ENCODE measurements at regions not wholly inside any gene's neighbourhood (a gene's known extent, or its start where the extent isn't known, plus 50 kb on each side); places are given as distances from the start of the nearest gene placed in this dataset.
A peak's percentile ranks its signal among the peaks of the same experiment; 100 is the strongest.

GRCh38 chrX:51798701-51799100 is 55.5 kb downstream of the GSPT2 start:
- TF ChIP-seq ZFX (IDR thresholded peaks at IDR 0.05) (no peak), CTCF (conservative IDR thresholded peaks at IDR 0.05) (no peak)

DNA sequence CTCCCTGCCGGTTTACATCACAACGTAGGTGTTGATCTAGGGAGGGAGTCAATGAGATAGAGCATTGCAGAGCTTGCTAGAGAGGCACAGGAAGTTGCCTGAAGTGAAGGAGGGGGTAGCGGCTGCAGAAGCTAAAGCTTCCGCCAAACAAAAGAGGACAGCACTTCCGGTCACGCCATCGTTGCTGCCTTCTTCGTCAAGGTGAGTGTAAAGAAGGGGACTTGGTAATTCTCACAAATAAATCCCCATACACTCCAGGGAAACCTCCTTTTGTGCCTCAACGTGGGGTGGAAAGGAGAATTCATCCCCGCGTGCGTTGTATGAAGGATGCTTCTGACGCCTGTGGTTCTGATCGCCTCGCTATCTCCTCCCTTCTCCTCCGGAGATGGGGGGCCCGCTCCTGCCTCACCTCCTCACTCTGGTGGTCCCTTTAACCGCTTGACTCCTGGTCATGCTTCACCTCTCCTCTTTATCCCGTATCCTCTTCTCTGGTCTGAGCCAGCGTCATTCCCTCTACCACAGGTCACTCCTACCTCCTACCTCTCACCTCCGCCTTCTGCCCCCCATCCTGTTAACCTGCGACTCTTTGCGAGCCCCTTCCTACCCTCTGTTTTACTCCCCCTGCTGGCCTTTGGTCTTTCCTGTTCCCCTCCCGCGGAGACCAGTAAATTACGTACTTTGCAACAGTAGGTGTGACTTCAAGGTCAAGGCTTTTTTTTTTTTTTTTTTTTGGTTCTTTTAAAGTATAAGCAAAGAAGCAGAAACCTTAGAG is 59.9 kb downstream of the GSPT2 start:
- H3K27ac ChIP-seq: peak overlapping the region; percentile 74
- TF ChIP-seq ZFX (IDR thresholded peaks at IDR 0.05) (no peak), CTCF (conservative IDR thresholded peaks at IDR 0.05) (peak; percentile 28)

More at GRCh38 chrX:51798701-51799100, 55.5 kb downstream of the GSPT2 start:
- no peak overlapping the region for H3K27ac ChIP-seq

DNA sequence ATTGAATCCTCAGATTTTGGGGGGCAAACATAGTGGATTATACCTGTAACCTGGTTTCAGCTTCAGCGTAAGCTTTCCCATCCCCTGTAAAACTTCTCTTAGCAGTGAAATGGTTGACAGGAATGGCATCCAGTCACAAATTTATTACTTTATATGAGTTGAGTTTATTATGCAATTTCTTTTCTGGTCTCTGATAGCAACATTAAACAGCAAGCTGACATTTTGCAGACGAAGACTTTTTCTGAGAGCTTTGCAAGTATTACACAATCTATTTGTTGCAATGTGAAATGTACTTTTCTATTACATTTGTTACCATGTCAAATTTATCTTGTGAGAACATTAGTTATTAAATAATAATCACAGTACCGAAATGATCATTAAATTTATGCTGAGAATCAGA is 60.6 kb downstream of the GSPT2 start:
- H3K27ac ChIP-seq: no peak overlapping the region
- TF ChIP-seq CTCF (conservative IDR thresholded peaks at IDR 0.05) (no peak), ZFX (IDR thresholded peaks at IDR 0.05) (no peak)

- H3K27ac ChIP-seq: no peak overlapping the region
- TF ChIP-seq ZFX (IDR thresholded peaks at IDR 0.05) (no peak), CTCF (conservative IDR thresholded peaks at IDR 0.05) (peak; percentile 33)
Observed at GRCh38 chrX:51804741-51805140, 61.5 kb downstream of the GSPT2 start.

- H3K27ac ChIP-seq: no peak overlapping the region
- TF ChIP-seq CTCF (conservative IDR thresholded peaks at IDR 0.05) (no peak), ZFX (IDR thresholded peaks at IDR 0.05) (no peak)
Observed at GRCh38 chrX:51813886-51814460, 70.7 kb downstream of the GSPT2 start.

GRCh38 chrX:51824061-51824460 is 69.4 kb upstream of the MAGED1 start:
- H3K27ac ChIP-seq: no peak overlapping the region
- TF ChIP-seq CTCF (conservative IDR thresholded peaks at IDR 0.05): no peak
- TF ChIP-seq ZFX (IDR thresholded peaks at IDR 0.05): no peak

DNA sequence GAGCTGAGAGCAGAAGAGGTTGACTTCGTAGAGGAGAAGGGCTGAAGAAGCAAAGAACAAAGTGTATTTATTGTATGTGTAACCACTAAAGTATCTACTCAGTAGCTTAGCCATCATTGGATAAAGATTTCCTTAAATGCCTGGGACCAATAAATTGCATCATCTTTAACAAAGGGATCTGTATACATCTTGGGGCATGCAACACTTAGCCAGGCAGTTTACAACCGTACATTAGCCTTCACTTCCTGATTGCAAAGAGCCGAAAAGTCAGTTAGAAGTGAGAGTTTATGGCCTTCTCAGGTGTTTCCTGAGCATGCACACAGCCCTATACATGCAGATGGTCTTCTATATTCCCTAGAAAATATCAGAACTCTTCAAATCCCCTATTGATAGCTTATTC is 68.0 kb upstream of the MAGED1 start:
- no peak overlapping the region for H3K27ac ChIP-seq
- TF ChIP-seq CTCF (conservative IDR thresholded peaks at IDR 0.05) (no peak), ZFX (IDR thresholded peaks at IDR 0.05) (no peak)
